ENCODE measurements at regions not wholly inside any gene's neighbourhood (a gene's known extent, or its start where the extent isn't known, plus 50 kb on each side); places are given as distances from the start of the nearest gene placed in this dataset.

DNA sequence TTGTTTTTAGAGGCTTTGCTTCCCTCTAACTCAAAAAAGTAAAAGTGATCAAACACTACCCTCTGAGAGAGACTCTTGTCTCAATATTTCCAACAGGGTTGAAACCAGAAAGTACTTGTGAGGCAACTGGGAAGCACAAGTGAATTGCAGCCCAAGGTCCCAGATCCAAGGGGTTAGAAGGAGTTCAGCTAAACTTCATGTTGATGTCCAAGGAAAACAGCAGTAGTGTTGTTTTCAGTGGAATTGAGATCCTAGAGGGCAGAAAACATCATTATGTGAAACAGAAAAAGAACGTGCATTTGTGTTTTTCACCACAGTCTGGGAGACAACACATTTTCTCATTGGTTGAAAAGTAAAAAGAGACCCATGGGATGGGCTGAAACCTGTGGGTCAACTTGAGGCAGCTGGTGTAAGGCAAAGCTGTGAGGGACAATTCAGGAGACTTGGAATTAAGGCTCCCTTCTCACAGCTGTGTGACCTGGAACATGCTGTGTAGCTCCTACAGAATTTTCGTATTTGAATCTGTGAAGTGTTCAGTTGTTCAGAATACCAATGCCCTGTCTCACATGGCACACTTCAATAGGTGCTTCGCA lies 508.3 kb downstream of the BMP2 start:
- H3K27ac Mint-ChIP-seq: no peak overlapping the region
- H3K36me3 Mint-ChIP-seq (ENCODE audit: low read depth): no peaks in the 10 kb centered on the region; the same call in 1 of the 2 replicates
- TF ChIP-seq, protein P1, sequence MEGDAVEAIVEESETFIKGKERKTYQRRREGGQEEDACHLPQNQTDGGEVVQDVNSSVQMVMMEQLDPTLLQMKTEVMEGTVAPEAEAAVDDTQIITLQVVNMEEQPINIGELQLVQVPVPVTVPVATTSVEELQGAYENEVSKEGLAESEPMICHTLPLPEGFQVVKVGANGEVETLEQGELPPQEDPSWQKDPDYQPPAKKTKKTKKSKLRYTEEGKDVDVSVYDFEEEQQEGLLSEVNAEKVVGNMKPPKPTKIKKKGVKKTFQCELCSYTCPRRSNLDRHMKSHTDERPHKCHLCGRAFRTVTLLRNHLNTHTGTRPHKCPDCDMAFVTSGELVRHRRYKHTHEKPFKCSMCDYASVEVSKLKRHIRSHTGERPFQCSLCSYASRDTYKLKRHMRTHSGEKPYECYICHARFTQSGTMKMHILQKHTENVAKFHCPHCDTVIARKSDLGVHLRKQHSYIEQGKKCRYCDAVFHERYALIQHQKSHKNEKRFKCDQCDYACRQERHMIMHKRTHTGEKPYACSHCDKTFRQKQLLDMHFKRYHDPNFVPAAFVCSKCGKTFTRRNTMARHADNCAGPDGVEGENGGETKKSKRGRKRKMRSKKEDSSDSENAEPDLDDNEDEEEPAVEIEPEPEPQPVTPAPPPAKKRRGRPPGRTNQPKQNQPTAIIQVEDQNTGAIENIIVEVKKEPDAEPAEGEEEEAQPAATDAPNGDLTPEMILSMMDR (IDR thresholded peaks at IDR 0.05): no peak
- no peaks in the 10 kb centered on the region for H3K4me1 Mint-ChIP-seq (ENCODE audit: low read depth)
- peaks cover 53% of the 10 kb centered on the region for H3K9me3 Mint-ChIP-seq
- no peak for DNase-seq
- no peaks in the 10 kb centered on the region for H3K27me3 Mint-ChIP-seq (ENCODE audit: insufficient read depth)
- no peak overlapping the region for H3K4me3 Mint-ChIP-seq

DNA sequence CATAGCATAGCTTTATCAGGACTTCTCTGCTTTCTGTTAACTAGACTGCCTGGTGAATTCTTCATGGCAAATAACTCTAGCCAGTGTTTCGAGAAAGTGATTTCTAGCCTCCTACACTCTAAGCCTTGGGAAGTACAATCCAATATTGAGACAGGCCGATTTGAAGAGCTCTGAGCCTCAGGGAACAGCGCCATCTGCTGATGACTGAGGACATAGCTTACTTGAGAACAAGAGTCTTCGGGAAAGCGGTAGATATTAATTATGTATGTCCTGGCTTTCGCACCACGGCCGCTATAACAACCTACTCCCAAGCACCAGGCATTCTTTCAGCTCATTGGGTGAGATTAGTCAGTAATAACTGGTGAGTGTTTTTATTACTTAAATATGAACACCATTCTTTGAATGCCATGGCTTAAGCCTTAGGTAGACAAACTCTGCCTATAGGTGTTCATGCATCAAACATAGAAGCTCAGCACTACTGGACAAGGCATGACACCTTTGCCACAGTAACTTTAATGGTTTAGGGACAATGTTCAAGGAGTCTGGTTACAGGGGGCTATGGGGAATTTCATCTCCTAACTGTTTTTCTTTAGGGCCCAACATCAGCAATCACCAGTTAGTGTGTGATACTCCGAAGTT lies 518.6 kb downstream of the BMP2 start:
- no peak overlapping the region for H3K27ac Mint-ChIP-seq
- H3K4me3 Mint-ChIP-seq: no peak overlapping the region
- DNase-seq: peak; percentile 4

DNA sequence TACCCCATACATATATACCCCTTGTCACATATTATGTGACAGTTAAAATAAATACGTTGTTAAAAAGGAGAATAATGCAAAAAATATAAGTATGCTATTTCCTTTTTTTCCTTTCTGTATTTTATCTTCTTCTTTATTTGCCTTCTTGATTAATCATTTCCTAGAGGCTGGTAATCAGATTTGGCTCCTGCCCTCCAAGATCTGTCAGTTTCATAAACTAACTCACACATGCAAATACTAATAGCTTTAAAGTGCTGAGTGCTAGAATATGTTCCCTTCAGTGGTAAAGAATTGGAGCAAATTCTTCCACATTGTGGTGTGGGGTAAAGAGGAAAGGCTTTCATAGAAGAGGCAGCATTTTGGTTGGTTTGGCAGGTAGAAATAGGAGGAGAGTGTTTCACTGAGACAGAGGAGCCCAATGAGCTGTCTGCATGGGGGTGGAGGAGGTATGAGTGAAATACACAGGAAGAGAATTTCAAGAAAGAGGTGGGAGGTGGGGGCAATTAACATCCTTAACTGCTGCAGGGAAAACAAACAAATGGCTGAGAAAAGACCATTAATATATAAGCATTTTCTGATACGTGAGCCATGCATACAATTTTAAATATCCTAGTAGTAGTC lies 523.9 kb downstream of the BMP2 start:
- Mint-ChIP-seq H3K27ac (no peak overlapping the region), H3K27me3 (ENCODE audit: insufficient read depth) (no peaks in the 10 kb centered on the region; the same call in 1 of the 2 replicates), H3K4me3 (no peak overlapping the region)

More for the DNA sequence above, 518.6 kb downstream of the BMP2 start:
- TF ChIP-seq, protein P1 (IDR thresholded peaks at IDR 0.05): peak; percentile 74
- H3K27me3 Mint-ChIP-seq (ENCODE audit: insufficient read depth): no peaks in the 10 kb centered on the region; the same call in 1 of the 2 replicates
- H3K36me3 Mint-ChIP-seq (ENCODE audit: low read depth): no peaks in the 10 kb centered on the region
- H3K4me1 Mint-ChIP-seq (ENCODE audit: low read depth): no peaks in the 10 kb centered on the region
- H3K9me3 Mint-ChIP-seq: peaks cover 30% of the 10 kb centered on the region

DNA sequence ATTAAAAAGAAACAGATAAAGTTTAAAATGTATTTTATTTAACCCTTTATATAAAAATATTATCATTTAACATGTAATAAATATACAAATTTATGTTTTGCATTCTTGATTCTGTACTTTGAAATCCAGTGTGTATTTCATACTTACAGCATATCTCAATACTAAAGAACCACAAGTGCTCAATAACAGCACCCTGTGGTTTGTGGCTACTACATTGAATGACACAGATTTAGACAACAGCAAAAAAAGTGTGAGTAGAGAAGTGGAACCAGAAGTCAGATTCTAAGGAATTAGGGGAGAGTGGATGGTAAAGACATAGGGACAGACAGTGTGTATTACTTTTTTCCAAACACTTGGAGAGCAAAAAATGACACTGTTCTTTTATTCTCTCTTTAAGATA lies 524.5 kb downstream of the BMP2 start:
- Mint-ChIP-seq H3K27ac (no peak overlapping the region), H3K9me3 (peaks cover 37% of the 10 kb centered on the region), H3K36me3 (ENCODE audit: low read depth) (no peaks in the 10 kb centered on the region), H3K27me3 (ENCODE audit: insufficient read depth) (no peaks in the 10 kb centered on the region; the same call in 1 of the 2 replicates), H3K4me3 (no peak overlapping the region), H3K4me1 (ENCODE audit: low read depth) (no peaks in the 10 kb centered on the region)
- no peak for DNase-seq
- TF ChIP-seq, protein P1 (IDR thresholded peaks at IDR 0.05): no peak

More for the DNA sequence above, 523.9 kb downstream of the BMP2 start:
- Mint-ChIP-seq H3K4me1 (ENCODE audit: low read depth) (no peaks in the 10 kb centered on the region), H3K36me3 (ENCODE audit: low read depth) (no peaks in the 10 kb centered on the region), H3K9me3 (peaks cover 40% of the 10 kb centered on the region)
- no peak for DNase-seq
- TF ChIP-seq, protein P1 (IDR thresholded peaks at IDR 0.05): no peak

DNA sequence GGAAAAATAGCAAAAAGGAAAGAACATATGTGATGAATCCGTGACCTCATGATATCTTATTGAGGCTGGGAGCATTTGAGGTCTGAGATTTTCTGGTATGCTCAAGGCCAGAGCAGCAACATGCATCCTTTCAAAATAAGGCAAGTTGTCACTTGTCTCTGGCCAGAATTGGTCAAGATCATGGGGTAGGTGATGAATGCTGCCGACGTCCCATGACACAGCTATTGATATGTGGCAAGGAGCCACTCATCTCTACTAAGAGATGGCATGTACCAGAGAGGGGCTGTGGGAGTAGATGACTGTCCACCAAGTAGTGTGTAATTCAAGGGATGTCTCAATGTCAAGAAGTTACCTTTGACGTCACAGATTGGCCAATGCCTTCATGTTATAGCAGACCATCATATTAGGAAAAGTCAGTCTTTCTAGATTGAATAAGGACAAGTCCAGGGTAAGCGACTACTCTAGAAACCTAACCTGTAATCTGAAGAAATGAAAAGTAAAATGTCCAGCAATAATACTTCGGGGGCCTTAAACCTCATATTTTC lies 527.4 kb downstream of the BMP2 start:
- no peaks in the 10 kb centered on the region for H3K36me3 Mint-ChIP-seq (ENCODE audit: low read depth)

More for the DNA sequence above, 527.4 kb downstream of the BMP2 start:
- Mint-ChIP-seq H3K27me3 (ENCODE audit: insufficient read depth) (no peaks in the 10 kb centered on the region; the same call in 1 of the 2 replicates), H3K4me1 (ENCODE audit: low read depth) (no peaks in the 10 kb centered on the region), H3K27ac (no peak overlapping the region), H3K4me3 (no peak overlapping the region), H3K9me3 (peaks cover 43% of the 10 kb centered on the region)
- TF ChIP-seq, protein P1 (IDR thresholded peaks at IDR 0.05): no peak
- DNase-seq: no peak

All from HFFc6 (cell line).